Subcutaneous abdominal adipose tissue (tissue), 5 donors: ENCODE measurements at regions not wholly inside any gene's neighbourhood (a gene's known extent, or its start where the extent isn't known, plus 50 kb on each side); places are given as distances from the start of the nearest gene placed in this dataset.

Experiments used
- H3K27ac ChIP-seq: one replicate; pipeline ENCODE4 v1.7.0; 2013; ENCODE audit warnings: low read depth, mild to moderate bottlenecking, inconsistent platforms, low read length, moderate library complexity
- H3K27me3 ChIP-seq, 5 donors: one replicate each; pipeline ENCODE4 v1.7.0; 2013; ENCODE audit warnings: low read length in 5 of 5, inconsistent platforms in 1 of 5; ENCODE audit not compliant: control insufficient read depth in 5 of 5, insufficient read depth in 4 of 5
- H3K36me3 ChIP-seq, 5 donors: one replicate each; pipeline ENCODE4 v1.7.0; 2013; ENCODE audit warnings: low read length in 5 of 5; ENCODE audit not compliant: control insufficient read depth in 5 of 5, insufficient read depth in 5 of 5
- H3K4me1 ChIP-seq, 5 donors: one replicate each; pipeline ENCODE4 v1.7.0; 2013; ENCODE audit warnings: low read length in 5 of 5, mild to moderate bottlenecking in 3 of 5, moderate library complexity in 1 of 5; ENCODE audit not compliant: control insufficient read depth in 5 of 5, insufficient read depth in 5 of 5
- H3K4me3 ChIP-seq, 5 donors: one replicate each; pipeline ENCODE4 v1.7.0; 2013; ENCODE audit warnings: low read length in 5 of 5, low read depth in 1 of 5
- H3K9ac ChIP-seq, 5 donors: one replicate each; pipeline ENCODE4 v1.7.0; 2013; ENCODE audit warnings: low read length in 5 of 5, mild to moderate bottlenecking in 4 of 5, moderate library complexity in 3 of 5
- H3K9me3 ChIP-seq, 5 donors: one replicate each; pipeline ENCODE4 v1.7.0; 2013; ENCODE audit warnings: low read length in 5 of 5; ENCODE audit not compliant: control insufficient read depth in 5 of 5
- donor health status: healthy.
- donor health status: healthy.
- donor health status: healthy.
- donor health status: healthy.
- donor health status: healthy.

DNA sequence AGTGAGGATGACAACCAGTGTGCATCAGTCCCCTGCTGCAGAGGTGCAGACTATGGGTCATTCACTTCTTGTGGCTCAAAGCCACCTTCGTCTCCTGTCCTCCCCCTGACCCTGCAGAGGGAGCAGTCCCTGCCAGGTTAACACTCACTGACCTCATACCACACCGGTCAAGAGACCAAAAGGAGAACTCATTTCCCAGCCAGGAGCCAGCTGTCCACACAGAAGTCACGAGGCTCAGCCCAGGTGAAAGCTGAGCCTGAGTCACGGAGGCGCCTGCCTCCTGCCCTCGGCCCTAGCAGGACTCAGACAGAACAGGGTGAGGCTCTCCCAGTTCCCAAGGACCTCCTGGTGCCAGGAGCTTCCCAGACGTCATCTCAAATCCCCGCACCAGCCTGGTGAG, 103.7 kb downstream of the MN1 start:
- H3K9me3 ChIP-seq: peaks cover 0 to 14% (median 13%) of the 10 kb centered on the region in 5 donors
- H3K9ac ChIP-seq: no peak overlapping the region
- no peak overlapping the region for H3K27ac ChIP-seq
- H3K4me3 ChIP-seq: no peak overlapping the region
- no peaks in the 10 kb centered on the region for H3K27me3 ChIP-seq
- peaks cover 0 to 6% (median 6%) of the 10 kb centered on the region in 5 donors for H3K4me1 ChIP-seq
- no peaks in the 10 kb centered on the region for H3K36me3 ChIP-seq
